Upper lobe of right lung (tissue), 1 donor: ENCODE measurements at regions not wholly inside any gene's neighbourhood (a gene's known extent, or its start where the extent isn't known, plus 50 kb on each side); places are given as distances from the start of the nearest gene placed in this dataset.

Source experiments
- ATAC-seq: fragments of 200-7000 bp; cut with Tn5 transposase; one replicate; pipeline ENCODE4 v1.9.1; 2020; ENCODE audit warnings: mild to moderate bottlenecking, moderate library complexity
- DNase-seq: peaks from one replicate; pipeline ENCODE4 v3.0.0-alpha.2; 2020
- H3K27ac ChIP-seq: fragments of 200-600 bp; one replicate; pipeline ENCODE4 v1.8.0; 2022
- H3K27me3 ChIP-seq: fragments of 200-600 bp; one replicate; pipeline ENCODE4 v1.8.0; 2022; ENCODE audit warnings: mild to moderate bottlenecking
- H3K36me3 ChIP-seq: fragments of 200-600 bp; one replicate; pipeline ENCODE4 v1.8.0; 2022
- H3K4me1 ChIP-seq: fragments of 200-600 bp; one replicate; pipeline ENCODE4 v1.8.0; 2022
- H3K4me3 ChIP-seq: fragments of 200-600 bp; one replicate; pipeline ENCODE4 v1.8.0; 2022; ENCODE audit warnings: mild to moderate bottlenecking
- H3K9me3 ChIP-seq: fragments of 200-600 bp; one replicate; pipeline ENCODE4 v1.8.0; 2022
- intact Hi-C: fragments of 100-400 bp; cut with DNase I; formaldehyde crosslinking; loops from one replicate; pipeline ENCODE4 v1.11.0; 2022
- TF ChIP-seq, protein P1 (sequence below): fragments of 200-600 bp; IDR thresholded peaks from one replicate; pipeline ENCODE4 v1.8.0; 2022; ENCODE audit warnings: antibody characterized with exemption
- donor health status: DM: no; HTN: yes; CAD: no; lungs with severe emphysema.

DNA sequence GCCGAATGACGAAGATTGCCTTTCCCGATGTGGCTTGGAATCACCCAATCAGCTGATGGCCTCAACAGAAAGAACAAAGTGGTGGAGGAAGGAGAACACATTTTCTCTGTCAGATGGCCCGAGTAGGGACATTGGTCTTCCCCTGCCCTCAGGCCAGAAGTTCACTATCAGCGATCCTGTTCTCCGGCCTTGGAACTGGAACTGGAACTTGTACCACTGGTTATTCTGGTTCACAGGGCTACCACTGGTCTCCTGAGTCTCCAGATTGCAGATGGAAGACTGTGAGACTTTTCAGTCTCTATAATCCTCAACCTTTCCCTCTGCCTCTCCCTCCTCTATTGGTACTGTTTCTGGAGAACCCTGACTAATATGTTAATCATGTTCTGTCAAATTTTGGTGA lies 180.4 kb downstream of the ANKRD30B start:
- H3K27me3 ChIP-seq: no peaks in the 10 kb centered on the region
- no peak overlapping the region for H3K4me3 ChIP-seq
- ATAC-seq (no peak), DNase-seq (no peak)
- H3K36me3 ChIP-seq: no peaks in the 10 kb centered on the region
- intact Hi-C loops: no loop called here
- H3K9me3 ChIP-seq: no peaks in the 10 kb centered on the region
- TF ChIP-seq, protein P1, sequence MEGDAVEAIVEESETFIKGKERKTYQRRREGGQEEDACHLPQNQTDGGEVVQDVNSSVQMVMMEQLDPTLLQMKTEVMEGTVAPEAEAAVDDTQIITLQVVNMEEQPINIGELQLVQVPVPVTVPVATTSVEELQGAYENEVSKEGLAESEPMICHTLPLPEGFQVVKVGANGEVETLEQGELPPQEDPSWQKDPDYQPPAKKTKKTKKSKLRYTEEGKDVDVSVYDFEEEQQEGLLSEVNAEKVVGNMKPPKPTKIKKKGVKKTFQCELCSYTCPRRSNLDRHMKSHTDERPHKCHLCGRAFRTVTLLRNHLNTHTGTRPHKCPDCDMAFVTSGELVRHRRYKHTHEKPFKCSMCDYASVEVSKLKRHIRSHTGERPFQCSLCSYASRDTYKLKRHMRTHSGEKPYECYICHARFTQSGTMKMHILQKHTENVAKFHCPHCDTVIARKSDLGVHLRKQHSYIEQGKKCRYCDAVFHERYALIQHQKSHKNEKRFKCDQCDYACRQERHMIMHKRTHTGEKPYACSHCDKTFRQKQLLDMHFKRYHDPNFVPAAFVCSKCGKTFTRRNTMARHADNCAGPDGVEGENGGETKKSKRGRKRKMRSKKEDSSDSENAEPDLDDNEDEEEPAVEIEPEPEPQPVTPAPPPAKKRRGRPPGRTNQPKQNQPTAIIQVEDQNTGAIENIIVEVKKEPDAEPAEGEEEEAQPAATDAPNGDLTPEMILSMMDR: no peak
- no peaks in the 10 kb centered on the region for H3K4me1 ChIP-seq
- H3K27ac ChIP-seq: no peak overlapping the region

DNA sequence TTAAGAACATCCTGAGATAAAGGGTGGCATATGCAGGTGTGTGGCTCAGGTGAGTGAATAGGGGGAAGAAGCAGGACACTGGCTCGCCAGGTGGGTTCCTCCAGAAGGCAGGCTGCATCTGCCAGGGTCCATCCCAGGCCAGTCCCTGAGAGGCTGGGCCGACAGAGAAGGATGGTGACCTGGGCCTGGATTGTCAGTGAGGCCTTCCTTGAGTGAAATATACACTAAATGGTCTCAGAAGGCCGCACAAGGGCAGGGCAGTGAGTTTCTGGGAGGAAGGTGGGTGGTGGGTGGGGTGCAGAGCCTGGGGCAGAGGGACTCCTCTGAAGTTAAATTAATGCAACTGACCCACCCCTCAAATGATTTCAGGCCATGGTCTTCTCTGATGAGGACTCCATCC lies 182.1 kb downstream of the ANKRD30B start:
- TF ChIP-seq, protein P1: no peak
- no peaks in the 10 kb centered on the region for H3K4me1 ChIP-seq
- H3K4me3 ChIP-seq: no peak overlapping the region
- H3K27ac ChIP-seq: no peak overlapping the region
- no peak for ATAC-seq
- H3K36me3 ChIP-seq: no peaks in the 10 kb centered on the region
- no peak for DNase-seq
- H3K9me3 ChIP-seq: no peaks in the 10 kb centered on the region
- H3K27me3 ChIP-seq: no peaks in the 10 kb centered on the region
- intact Hi-C loops: no loop called here

- DNase-seq (no peak), ATAC-seq (no peak)
- intact Hi-C loops: no loop called here
- Histone ChIP-seq H3K9me3 (no peaks in the 10 kb centered on the region), H3K27ac (no peak overlapping the region), H3K27me3 (no peaks in the 10 kb centered on the region), H3K36me3 (no peaks in the 10 kb centered on the region), H3K4me3 (no peak overlapping the region), H3K4me1 (no peaks in the 10 kb centered on the region)
- TF ChIP-seq, protein P1: no peak
Measured at GRCh38 chr18:14930576-14930975, 182.6 kb downstream of the ANKRD30B start.

- no peaks in the 10 kb centered on the region for H3K4me1 ChIP-seq
- no peak overlapping the region for H3K4me3 ChIP-seq
- H3K9me3 ChIP-seq: no peaks in the 10 kb centered on the region
- TF ChIP-seq, protein P1: no peak
- DNase-seq (no peak), ATAC-seq (no peak)
- no peak overlapping the region for H3K27ac ChIP-seq
- intact Hi-C loops: no loop called here
- H3K27me3 ChIP-seq: no peaks in the 10 kb centered on the region
- no peaks in the 10 kb centered on the region for H3K36me3 ChIP-seq
Measured at GRCh38 chr18:14933049-14933851, 185.3 kb downstream of the ANKRD30B start.

GRCh38 chr18:14933964-14934363 lies 186.0 kb downstream of the ANKRD30B start:
- no peaks in the 10 kb centered on the region for H3K9me3 ChIP-seq
- H3K27me3 ChIP-seq: no peaks in the 10 kb centered on the region
- TF ChIP-seq, protein P1: no peak
- H3K4me1 ChIP-seq: no peaks in the 10 kb centered on the region
- intact Hi-C loops: no loop called here
- no peak overlapping the region for H3K4me3 ChIP-seq
- H3K36me3 ChIP-seq: no peaks in the 10 kb centered on the region
- ATAC-seq: no peak
- DNase-seq: no peak
- no peak overlapping the region for H3K27ac ChIP-seq
